PC-3 (cell line): ENCODE measurements at regions not wholly inside any gene's neighbourhood (a gene's known extent, or its start where the extent isn't known, plus 50 kb on each side); places are given as distances from the start of the nearest gene placed in this dataset.

Experiments
- ATAC-seq: fragments of 200-7000 bp; cut with Tn5 transposase; 2 replicates; pipeline ENCODE4 v1.9.1; 2020; ENCODE audit warnings: mild to moderate bottlenecking, moderate library complexity
- BruUV-seq: library from RNA; stranded (reverse); fragments of 400-500 nt; replicated peaks from 2 replicates; lab custom pipeline; 2021; lab: Mats Ljungman, UMichigan
- CTCF ChIA-PET: fragments of 300-600 bp; sonication (Branson Sonifier 250); formaldehyde crosslinking; loops from one replicate; lab custom pipeline; 2022; ENCODE audit warnings: antibody characterized with exemption; lab: Charles Lee
- POLR2A ChIA-PET: fragments of 300-600 bp; sonication (Branson Sonifier 250); formaldehyde crosslinking; loops from one replicate; lab custom pipeline; 2022; ENCODE audit warnings: antibody characterized with exemption; ENCODE audit not compliant: unreplicated experiment; lab: Charles Lee
- DNase-seq: peaks from one replicate; pipeline ENCODE4 v3.0.0-alpha.2; 2015
- H2AFZ ChIP-seq: fragments of 300-600 bp; sonication (generic); 2 replicates; pipeline ENCODE4 v1.6.0; 2016; ENCODE audit warnings: antibody characterized with exemption, low read length
- H3F3A ChIP-seq: fragments of 300-600 bp; sonication (generic); one replicate; pipeline ENCODE4 v1.6.0; 2017; ENCODE audit warnings: antibody characterized with exemption, low read length, control low read depth, mild to moderate bottlenecking; ENCODE audit not compliant: unreplicated experiment
- H3K27ac ChIP-seq: fragments of 300-600 bp; sonication (generic); 2 replicates; pipeline ENCODE4 v1.5.1; 2016; ENCODE audit warnings: mild to moderate bottlenecking, low read length
- H3K27me3 ChIP-seq: fragments of 300-600 bp; sonication (generic); 2 replicates; pipeline ENCODE4 v1.6.1; 2016; ENCODE audit warnings: low read length, mixed read lengths
- H3K36me3 ChIP-seq: fragments of 300-600 bp; sonication (generic); 2 replicates; pipeline ENCODE4 v1.6.1; 2016; ENCODE audit warnings: low read depth, mixed run types, low read length, mixed read lengths
- H3K4me1 ChIP-seq: fragments of 300-600 bp; sonication (generic); 2 replicates; pipeline ENCODE4 v1.5.1; 2016; ENCODE audit warnings: low read length; ENCODE audit not compliant: insufficient read depth
- H3K4me2 ChIP-seq: fragments of 300-600 bp; sonication (generic); 2 replicates; pipeline ENCODE4 v1.6.0; 2016; ENCODE audit warnings: low read length
- H3K4me3 ChIP-seq: fragments of 300-600 bp; sonication (generic); 2 replicates; pipeline ENCODE4 v1.5.1; 2016; ENCODE audit warnings: mild to moderate bottlenecking, low read length, mixed read lengths
- H3K79me2 ChIP-seq: fragments of 300-600 bp; sonication (generic); 2 replicates; pipeline ENCODE4 v1.6.1; 2017; ENCODE audit warnings: low read length, mixed read lengths
- H3K9ac ChIP-seq: fragments of 300-600 bp; sonication (generic); 2 replicates; pipeline ENCODE4 v1.6.0; 2016; ENCODE audit warnings: mild to moderate bottlenecking, low read length
- H3K9me2 ChIP-seq: fragments of 300-600 bp; sonication (generic); replicated peaks from 2 replicates; pipeline ENCODE4 v1.6.1; 2016; ENCODE audit warnings: mixed run types, low read length, mixed read lengths
- H3K9me3 ChIP-seq: fragments of 300-600 bp; sonication (generic); 2 replicates; pipeline ENCODE4 v1.6.1; 2016; ENCODE audit warnings: low read length, mixed read lengths
- H4K20me1 ChIP-seq: fragments of 300-600 bp; sonication (generic); 2 replicates; pipeline ENCODE4 v1.6.1; 2016; ENCODE audit warnings: low read length, mixed read lengths
- CTCF ChIP-seq: fragments of 300-600 bp; sonication (generic); conservative IDR thresholded peaks from 2 replicates; pipeline ENCODE4 v1.5.1; 2017; ENCODE audit warnings: antibody characterized with exemption, low read depth, mild to moderate bottlenecking, low read length
- EZH2 ChIP-seq: fragments of 300-600 bp; sonication (generic); IDR thresholded peaks from one replicate; pipeline ENCODE4 v1.6.1; 2017; ENCODE audit warnings: antibody characterized with exemption, mild to moderate bottlenecking, low read length; ENCODE audit not compliant: unreplicated experiment
- EZH2phosphoT487 ChIP-seq: fragments of 300-600 bp; sonication (generic); IDR thresholded peaks from 2 replicates; pipeline ENCODE4 v1.6.1; 2018; ENCODE audit warnings: mild to moderate bottlenecking, antibody characterized with exemption, low read length, borderline replicate concordance
- intact Hi-C: fragments of 100-400 bp; cut with micrococcal nuclease; formaldehyde crosslinking; loops from 2 replicates; pipeline ENCODE4 v1.9.0; 2023

DNA sequence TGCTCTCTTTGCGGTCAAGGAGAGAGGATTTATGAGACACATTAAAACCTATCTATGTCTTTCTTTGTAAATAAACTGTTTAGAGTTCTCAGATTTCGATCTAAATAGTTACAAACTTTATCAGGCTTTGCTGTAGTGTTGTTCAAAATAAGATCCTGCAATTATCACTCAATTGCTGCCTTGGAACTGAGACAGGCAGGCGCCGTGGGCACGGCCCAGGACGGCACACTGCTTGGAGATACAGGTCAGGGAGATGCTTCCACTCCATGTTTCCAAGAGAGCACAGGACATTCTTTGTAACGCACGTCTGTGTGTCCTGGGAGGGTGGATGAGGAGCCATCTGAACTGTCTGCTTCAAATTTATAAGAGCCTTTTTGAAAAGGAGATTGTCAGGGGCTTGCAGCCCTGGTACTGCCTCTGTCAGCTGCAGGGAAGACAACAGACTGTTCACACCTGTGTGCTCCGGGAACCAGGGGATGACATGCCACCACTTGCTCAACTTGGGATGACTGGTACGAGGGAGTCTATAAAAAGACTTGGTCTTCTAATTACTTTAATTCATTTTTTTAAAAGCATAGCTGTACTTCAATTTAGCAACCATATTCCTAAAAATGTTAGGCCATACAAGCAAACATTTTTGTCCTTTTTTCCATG is 472.9 kb upstream of the RUNX1 start:
- CTCF ChIA-PET: no interaction called here
- Histone ChIP-seq H3K27me3 (no peaks in the 10 kb centered on the region), H3K27ac (no peak overlapping the region), H3K9me3 (no peaks in the 10 kb centered on the region), H2AFZ (no peak overlapping the region), H3K4me1 (peaks cover 26% of the 10 kb centered on the region), H3K9ac (no peak overlapping the region), H3K79me2 (no peaks in the 10 kb centered on the region), H3K9me2 (no peaks in the 10 kb centered on the region), H3F3A (no peaks in the 10 kb centered on the region), H4K20me1 (no peaks in the 10 kb centered on the region), H3K4me3 (no peak overlapping the region), H3K36me3 (no peaks in the 10 kb centered on the region), H3K4me2 (no peak overlapping the region)
- POLR2A ChIA-PET: interaction anchor here (0.6 kb wide), 1 partner anchor 670 kb away, joined by 4 read pairs; no protein-coding TSS in a partner anchor
- intact Hi-C loops: no loop called here
- BruUV-seq: no TSS peak
- no peak for TF ChIP-seq EZH2phosphoT487
- TF ChIP-seq EZH2: no peak
- TF ChIP-seq CTCF: no peak
- DNase-seq (no peak), ATAC-seq (no peak)

DNA sequence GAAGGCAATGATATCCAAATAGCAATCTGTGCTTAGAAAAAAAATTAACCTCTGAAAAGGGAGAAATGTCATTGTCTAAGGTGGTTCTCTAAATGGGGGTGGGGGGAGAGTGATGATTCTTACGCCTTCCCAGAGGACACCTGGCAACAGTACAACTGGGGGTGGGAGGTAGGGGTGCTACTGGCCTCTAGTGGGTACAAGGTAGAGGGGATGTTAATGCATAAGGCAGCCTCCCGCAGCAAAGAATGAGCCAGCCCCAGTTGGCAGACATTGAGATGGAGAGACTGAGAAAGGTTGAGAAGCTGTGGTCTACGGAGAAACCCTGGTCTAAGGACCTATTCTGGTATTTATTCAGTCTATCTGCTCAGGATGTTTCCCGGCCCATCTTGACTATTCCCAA is 472.2 kb upstream of the RUNX1 start:
- intact Hi-C loops: no loop called here
- Histone ChIP-seq H4K20me1 (no peaks in the 10 kb centered on the region), H3K9ac (no peak overlapping the region), H2AFZ (no peak overlapping the region), H3K79me2 (no peaks in the 10 kb centered on the region), H3F3A (no peaks in the 10 kb centered on the region), H3K4me2 (no peak overlapping the region), H3K4me3 (no peak overlapping the region), H3K27me3 (no peaks in the 10 kb centered on the region), H3K4me1 (peaks cover 25% of the 10 kb centered on the region), H3K9me2 (no peaks in the 10 kb centered on the region), H3K36me3 (no peaks in the 10 kb centered on the region), H3K9me3 (no peaks in the 10 kb centered on the region), H3K27ac (no peak overlapping the region)
- DNase-seq (no peak), ATAC-seq (no peak)
- no TSS peak for BruUV-seq
- CTCF ChIA-PET: no interaction called here
- POLR2A ChIA-PET: no interaction called here
- TF ChIP-seq CTCF: no peak

- no peak for TF ChIP-seq CTCF
- no peak for TF ChIP-seq EZH2phosphoT487
- no peak for TF ChIP-seq EZH2
- POLR2A ChIA-PET: no interaction called here
- H3K9ac ChIP-seq: no peak overlapping the region
- H3K4me2 ChIP-seq: no peak overlapping the region
- BruUV-seq: no TSS peak
- no peaks in the 10 kb centered on the region for H4K20me1 ChIP-seq
- no peak overlapping the region for H2AFZ ChIP-seq
- H3K9me3 ChIP-seq: no peaks in the 10 kb centered on the region
- ATAC-seq (no peak), DNase-seq (no peak)
- no peaks in the 10 kb centered on the region for H3K79me2 ChIP-seq
- CTCF ChIA-PET: no interaction called here
- H3K36me3 ChIP-seq: no peaks in the 10 kb centered on the region
- no peak overlapping the region for H3K4me3 ChIP-seq
- H3K27ac ChIP-seq: no peak overlapping the region
- no peaks in the 10 kb centered on the region for H3F3A ChIP-seq
- H3K27me3 ChIP-seq: no peaks in the 10 kb centered on the region
- intact Hi-C loops: no loop called here
- H3K9me2 ChIP-seq: no peaks in the 10 kb centered on the region
- peaks cover 21% of the 10 kb centered on the region for H3K4me1 ChIP-seq
Observed at GRCh38 chr21:35520856-35521255, 471.8 kb upstream of the RUNX1 start.
